ENCODE measurements at regions not wholly inside any gene's neighbourhood (a gene's known extent, or its start where the extent isn't known, plus 50 kb on each side); places are given as distances from the start of the nearest gene placed in this dataset.
"Not testable (repeated sequence)": the region's sequence is repeated elsewhere in the genome, so short reads cannot be mapped to it uniquely, and the experiment has no call there.

DNA sequence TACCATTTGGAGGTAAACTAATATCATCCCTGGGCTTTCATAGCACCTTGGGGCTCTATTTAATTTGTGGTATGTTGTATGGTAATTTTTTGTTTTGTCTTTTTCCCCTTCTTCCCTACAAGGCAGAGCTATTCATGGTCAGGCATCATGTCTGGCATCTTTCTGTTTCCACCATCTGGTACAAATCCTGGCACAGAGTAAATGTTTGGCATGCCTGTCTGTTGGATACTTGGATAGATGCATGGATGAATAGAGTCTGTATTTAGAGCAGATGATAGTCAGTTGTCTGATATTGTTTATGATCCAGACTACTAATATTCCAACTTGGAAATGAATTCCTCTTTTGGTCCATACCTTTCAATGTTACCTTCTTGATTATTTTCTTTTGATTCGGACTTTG is 139.8 kb downstream of the NEDD1 start:
- DNase-seq (ENCODE audit: low read depth, low spot score) = no peak
- no CpG with 5 or more reads among the region's 1 CpG for WGBS (ENCODE audit: insufficient coverage, insufficient read length)
- no peak overlapping the region for H3K27ac ChIP-seq (ENCODE audit: low read length)
- H3K4me1 ChIP-seq (ENCODE audit: control insufficient read depth, insufficient read depth, low read length) = peaks cover 3% of the 10 kb centered on the region
- H3K9me3 ChIP-seq (ENCODE audit: control insufficient read depth, insufficient read depth, low read length) = no peaks in the 10 kb centered on the region; the same call in 1 of the 2 replicates
- no peaks in the 10 kb centered on the region for H3K27me3 ChIP-seq (ENCODE audit: control insufficient read depth, insufficient read depth, low read length)
- H3K4me3 ChIP-seq (ENCODE audit: low read length) = no peak overlapping the region
- H3K36me3 ChIP-seq (ENCODE audit: control insufficient read depth, insufficient read depth, low read length) = no peaks in the 10 kb centered on the region

GRCh38 chr12:97047361-97047760 is 140.3 kb downstream of the NEDD1 start:
- no peak overlapping the region for H3K4me3 ChIP-seq (ENCODE audit: low read length)
- H3K4me1 ChIP-seq (ENCODE audit: control insufficient read depth, insufficient read depth, low read length) = peaks cover 3% of the 10 kb centered on the region
- H3K27me3 ChIP-seq (ENCODE audit: control insufficient read depth, insufficient read depth, low read length) = no peaks in the 10 kb centered on the region
- H3K27ac ChIP-seq (ENCODE audit: low read length) = no peak overlapping the region
- H3K36me3 ChIP-seq (ENCODE audit: control insufficient read depth, insufficient read depth, low read length) = no peaks in the 10 kb centered on the region
- no peaks in the 10 kb centered on the region; the same call in 1 of the 2 replicates for H3K9me3 ChIP-seq (ENCODE audit: control insufficient read depth, insufficient read depth, low read length)
- DNase-seq (ENCODE audit: low read depth, low spot score) = no peak

- H3K9me3 ChIP-seq (ENCODE audit: control insufficient read depth, insufficient read depth, low read length) = no peaks in the 10 kb centered on the region; the same call in 1 of the 2 replicates
- H3K4me1 ChIP-seq (ENCODE audit: control insufficient read depth, insufficient read depth, low read length) = peaks cover 3% of the 10 kb centered on the region
- H3K27me3 ChIP-seq (ENCODE audit: control insufficient read depth, insufficient read depth, low read length) = no peaks in the 10 kb centered on the region
- no peak overlapping the region for H3K27ac ChIP-seq (ENCODE audit: low read length)
- DNase-seq (ENCODE audit: low read depth, low spot score) = no peak
- WGBS (ENCODE audit: insufficient coverage, insufficient read length) = no CpG with 5 or more reads among the region's 4 CpGs
- H3K4me3 ChIP-seq (ENCODE audit: low read length) = no peak overlapping the region
- no peaks in the 10 kb centered on the region for H3K36me3 ChIP-seq (ENCODE audit: control insufficient read depth, insufficient read depth, low read length)
These were observed 141.5 kb downstream of the NEDD1 start for GRCh38 chr12:97048421-97049035.

DNA sequence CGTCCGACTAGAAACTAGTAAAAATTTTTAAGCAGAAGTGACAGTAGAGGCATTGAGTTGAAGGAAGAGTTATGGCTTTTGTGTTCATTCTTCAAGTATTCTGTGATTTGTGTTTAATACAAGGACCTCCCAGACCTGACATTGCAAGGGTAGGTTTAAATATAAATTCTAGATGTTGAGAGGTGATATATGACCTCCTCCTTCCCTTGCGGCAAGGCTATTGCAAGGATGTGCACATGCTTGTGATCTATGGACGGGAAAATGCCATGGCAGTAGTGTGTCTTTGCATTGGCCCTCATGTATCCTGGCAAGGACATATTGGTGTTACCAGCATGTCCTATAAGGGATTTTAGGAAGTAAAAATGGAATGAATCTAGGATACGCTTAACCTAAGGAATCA is 143.5 kb downstream of the NEDD1 start:
- no peaks in the 10 kb centered on the region for H3K36me3 ChIP-seq (ENCODE audit: control insufficient read depth, insufficient read depth, low read length)
- H3K4me1 ChIP-seq (ENCODE audit: control insufficient read depth, insufficient read depth, low read length) = no peaks in the 10 kb centered on the region

DNA sequence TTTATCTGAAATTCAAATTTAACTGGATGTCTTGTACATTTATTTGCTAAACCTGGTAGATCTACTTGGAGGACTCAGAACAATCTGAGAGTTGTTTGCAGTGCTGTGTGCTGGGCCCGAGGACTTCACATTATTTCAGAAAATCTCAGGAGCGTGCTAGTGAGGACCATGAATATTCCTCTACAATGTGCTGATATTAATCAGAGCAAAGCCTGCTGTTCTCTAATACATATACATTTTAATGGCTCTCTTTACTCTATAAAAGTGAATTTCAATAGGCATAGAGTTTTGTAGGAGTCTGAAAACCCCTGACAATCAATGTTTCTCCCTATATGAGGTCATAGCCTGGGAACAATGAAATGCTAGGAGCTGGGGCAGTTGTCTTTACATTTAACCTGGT is 144.3 kb downstream of the NEDD1 start:
- no peak overlapping the region for H3K4me3 ChIP-seq (ENCODE audit: low read length)
- H3K27me3 ChIP-seq (ENCODE audit: control insufficient read depth, insufficient read depth, low read length) = no peaks in the 10 kb centered on the region
- DNase-seq (ENCODE audit: low read depth, low spot score) = no peak
- WGBS (ENCODE audit: insufficient coverage, insufficient read length) = no CpG with 5 or more reads among the region's 2 CpGs
- no peak overlapping the region for H3K27ac ChIP-seq (ENCODE audit: low read length)
- H3K9me3 ChIP-seq (ENCODE audit: control insufficient read depth, insufficient read depth, low read length) = no peaks in the 10 kb centered on the region; the same call in 1 of the 2 replicates
- no peaks in the 10 kb centered on the region for H3K4me1 ChIP-seq (ENCODE audit: control insufficient read depth, insufficient read depth, low read length)
- no peaks in the 10 kb centered on the region for H3K36me3 ChIP-seq (ENCODE audit: control insufficient read depth, insufficient read depth, low read length)

More for the DNA sequence above, 143.5 kb downstream of the NEDD1 start:
- no peaks in the 10 kb centered on the region for H3K27me3 ChIP-seq (ENCODE audit: control insufficient read depth, insufficient read depth, low read length)
- H3K4me3 ChIP-seq (ENCODE audit: low read length) = no peak overlapping the region
- no peaks in the 10 kb centered on the region; the same call in 1 of the 2 replicates for H3K9me3 ChIP-seq (ENCODE audit: control insufficient read depth, insufficient read depth, low read length)
- no CpG with 5 or more reads among the region's 5 CpGs for WGBS (ENCODE audit: insufficient coverage, insufficient read length)
- H3K27ac ChIP-seq (ENCODE audit: low read length) = no peak overlapping the region
- no peak for DNase-seq (ENCODE audit: low read depth, low spot score)

DNA sequence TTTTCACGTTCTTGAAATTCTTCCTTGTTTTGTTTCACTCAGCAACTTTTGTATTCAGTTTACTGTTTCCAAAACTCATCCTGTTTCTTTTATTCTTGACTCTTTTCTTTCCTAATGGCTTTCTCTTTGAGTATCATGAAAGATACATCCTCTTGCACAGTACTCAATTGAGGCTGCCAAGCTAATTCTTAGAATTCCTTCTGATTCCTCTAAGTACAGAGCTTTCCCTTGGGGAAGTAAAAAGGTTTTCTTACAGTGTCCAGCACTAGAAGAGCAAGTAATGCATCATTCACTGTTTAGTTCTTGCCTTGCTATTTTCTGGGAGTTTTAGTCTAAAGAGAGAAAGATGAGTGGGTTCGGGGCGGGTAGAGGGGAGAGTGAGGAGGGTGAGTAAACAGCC is 154.1 kb downstream of the NEDD1 start:
- H3K27me3 ChIP-seq (ENCODE audit: control insufficient read depth, insufficient read depth, low read length) = no peaks in the 10 kb centered on the region
- H3K9me3 ChIP-seq (ENCODE audit: control insufficient read depth, insufficient read depth, low read length) = no peaks in the 10 kb centered on the region
- no CpG with 5 or more reads among the region's 3 CpGs for WGBS (ENCODE audit: insufficient coverage, insufficient read length)
- H3K36me3 ChIP-seq (ENCODE audit: control insufficient read depth, insufficient read depth, low read length) = no peaks in the 10 kb centered on the region
- H3K4me3 ChIP-seq (ENCODE audit: low read length) = no peak overlapping the region
- H3K4me1 ChIP-seq (ENCODE audit: control insufficient read depth, insufficient read depth, low read length) = no peaks in the 10 kb centered on the region
- no peak for DNase-seq (ENCODE audit: low read depth, low spot score)
- no peak overlapping the region for H3K27ac ChIP-seq (ENCODE audit: low read length)

GRCh38 chr12:97063292-97063935 is 156.4 kb downstream of the NEDD1 start:
- Histone ChIP-seq H3K36me3 (ENCODE audit: control insufficient read depth, insufficient read depth, low read length) (no peaks in the 10 kb centered on the region), H3K9me3 (ENCODE audit: control insufficient read depth, insufficient read depth, low read length) (no peaks in the 10 kb centered on the region), H3K4me3 (ENCODE audit: low read length) (no peak overlapping the region), H3K27ac (ENCODE audit: low read length) (no peak overlapping the region), H3K27me3 (ENCODE audit: control insufficient read depth, insufficient read depth, low read length) (no peaks in the 10 kb centered on the region), H3K4me1 (ENCODE audit: control insufficient read depth, insufficient read depth, low read length) (no peaks in the 10 kb centered on the region)
- no peak for DNase-seq (ENCODE audit: low read depth, low spot score)
- no CpG with 5 or more reads among the region's 1 CpG for WGBS (ENCODE audit: insufficient coverage, insufficient read length)

DNA sequence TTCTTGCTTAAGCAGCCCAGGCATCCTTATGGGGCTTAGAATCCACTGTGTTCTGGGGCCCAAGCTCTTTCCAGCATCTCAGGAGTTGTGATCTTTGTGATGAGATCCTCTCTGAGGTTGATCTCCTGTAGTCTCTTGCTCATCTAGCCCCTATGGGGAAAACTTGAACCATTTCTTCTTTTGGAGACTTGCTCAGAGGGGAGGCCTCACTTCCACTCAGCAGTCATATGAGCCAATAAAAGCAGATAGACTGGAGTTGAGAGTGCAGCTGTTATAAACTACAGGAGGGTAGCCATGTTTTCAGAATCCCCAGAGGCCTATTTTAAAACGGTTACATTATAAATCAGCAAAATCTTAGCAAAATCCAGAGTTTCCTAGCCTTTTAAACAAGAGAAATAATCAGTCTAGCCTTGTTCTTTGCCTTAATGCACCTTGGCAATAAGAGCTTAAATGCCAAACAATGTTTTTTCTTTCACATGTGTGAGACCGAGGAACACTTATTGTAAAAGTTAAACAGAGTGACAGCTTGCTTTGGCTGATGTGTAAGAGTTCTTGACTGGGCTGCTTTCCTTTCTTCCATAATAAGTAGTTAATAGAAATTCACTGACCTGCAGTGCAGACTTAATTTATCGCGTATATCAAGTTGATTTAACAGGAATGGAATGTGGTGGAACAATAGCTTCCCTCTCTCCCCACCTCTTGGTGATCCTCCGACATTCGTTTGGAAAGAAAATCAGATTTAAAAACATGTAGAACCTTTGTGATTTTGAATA is 168.3 kb downstream of the NEDD1 start:
- Histone ChIP-seq H3K4me1 (ENCODE audit: control insufficient read depth, insufficient read depth, low read length) (no peaks in the 10 kb centered on the region; the same call in 1 of the 2 replicates), H3K9me3 (ENCODE audit: control insufficient read depth, insufficient read depth, low read length) (no peaks in the 10 kb centered on the region), H3K4me3 (ENCODE audit: low read length) (no peak overlapping the region), H3K27me3 (ENCODE audit: control insufficient read depth, insufficient read depth, low read length) (no peaks in the 10 kb centered on the region), H3K36me3 (ENCODE audit: control insufficient read depth, insufficient read depth, low read length) (no peaks in the 10 kb centered on the region), H3K27ac (ENCODE audit: low read length) (no peak overlapping the region)
- no CpG with 5 or more reads among the region's 6 CpGs for WGBS (ENCODE audit: insufficient coverage, insufficient read length)
- DNase-seq (ENCODE audit: low read depth, low spot score) = no peak

GRCh38 chr12:97075934-97076630 is 169.0 kb downstream of the NEDD1 start:
- Histone ChIP-seq H3K36me3 (ENCODE audit: control insufficient read depth, insufficient read depth, low read length) (no peaks in the 10 kb centered on the region), H3K27ac (ENCODE audit: low read length) (no peak overlapping the region), H3K9me3 (ENCODE audit: control insufficient read depth, insufficient read depth, low read length) (no peaks in the 10 kb centered on the region), H3K4me1 (ENCODE audit: control insufficient read depth, insufficient read depth, low read length) (no peaks in the 10 kb centered on the region; the same call in 1 of the 2 replicates), H3K4me3 (ENCODE audit: low read length) (no peak overlapping the region), H3K27me3 (ENCODE audit: control insufficient read depth, insufficient read depth, low read length) (no peaks in the 10 kb centered on the region)
- DNase-seq (ENCODE audit: low read depth, low spot score) = no peak
- no CpG with 5 or more reads among the region's 6 CpGs for WGBS (ENCODE audit: insufficient coverage, insufficient read length)

DNA sequence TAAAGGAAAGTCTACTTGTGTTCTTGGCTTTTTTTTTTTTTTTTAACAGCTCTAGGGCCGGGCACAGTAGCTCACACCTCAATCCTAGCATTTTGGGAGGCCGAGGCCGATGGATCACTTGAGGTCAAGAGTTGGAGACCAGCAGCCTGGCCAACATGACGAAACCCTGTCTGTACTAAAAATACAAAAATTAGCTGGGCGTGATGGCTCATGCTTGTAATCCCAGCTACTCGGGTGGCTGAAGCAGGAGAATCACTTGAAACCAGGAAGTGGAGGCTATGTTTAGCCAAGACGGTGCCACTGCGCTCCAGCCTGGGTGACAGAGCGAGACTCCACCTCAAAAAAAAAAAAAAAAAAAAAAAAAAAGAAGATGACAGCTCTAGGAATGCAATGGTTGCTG is 169.9 kb downstream of the NEDD1 start:
- DNase-seq (ENCODE audit: low read depth, low spot score); H3K4me3 ChIP-seq (ENCODE audit: low read length): not testable (repeated sequence)
- no CpG with 5 or more reads among the region's 9 CpGs for WGBS (ENCODE audit: insufficient coverage, insufficient read length)

More for the DNA sequence above, 169.9 kb downstream of the NEDD1 start:
- H3K9me3 ChIP-seq (ENCODE audit: control insufficient read depth, insufficient read depth, low read length); H3K4me1 ChIP-seq (ENCODE audit: control insufficient read depth, insufficient read depth, low read length); H3K27me3 ChIP-seq (ENCODE audit: control insufficient read depth, insufficient read depth, low read length); H3K27ac ChIP-seq (ENCODE audit: low read length); H3K36me3 ChIP-seq (ENCODE audit: control insufficient read depth, insufficient read depth, low read length): not testable (repeated sequence)

Measured in iPS DF 6.9 (cell line).